OCI-LY1 (cell line): ENCODE measurements at regions not wholly inside any gene's neighbourhood (a gene's known extent, or its start where the extent isn't known, plus 50 kb on each side); places are given as distances from the start of the nearest gene placed in this dataset.

Experiments used
- EZH2 ChIP-seq: fragments of 200-600 bp; sonication (generic), shearing (Covaris generic); IDR thresholded peaks from 2 replicates; pipeline ENCODE4 v1.8.0; 2017; ENCODE audit warnings: borderline replicate concordance, mixed run types, mild to moderate bottlenecking, antibody characterized with exemption, low read length, moderate library complexity, mixed read lengths
- TF ChIP-seq, protein P1 (sequence below): fragments of 200-600 bp; sonication (generic), shearing (Covaris generic); IDR thresholded peaks from 2 replicates; pipeline ENCODE4 v1.5.1; 2017; ENCODE audit warnings: mild to moderate bottlenecking, antibody characterized with exemption, low read length, moderate library complexity, mixed read lengths

DNA sequence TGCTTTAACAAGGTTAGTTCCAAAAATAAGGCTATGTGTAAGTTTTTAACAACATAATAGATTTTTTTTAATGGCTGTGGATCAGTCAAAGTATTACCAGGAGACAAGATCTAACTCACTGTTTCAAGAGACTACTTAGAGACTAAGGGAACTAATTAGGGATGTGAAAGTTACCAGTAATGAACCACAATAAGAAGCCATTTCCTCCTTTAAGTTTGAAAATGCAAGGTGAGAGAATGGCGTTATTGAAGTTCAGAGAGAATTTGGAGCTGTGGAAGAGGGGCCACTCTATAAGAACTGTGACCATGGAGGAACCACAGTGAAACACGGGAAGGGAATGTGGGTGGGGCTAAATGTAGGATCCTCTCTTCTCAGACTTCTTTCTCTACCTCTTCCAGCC is 624.2 kb downstream of the GLUD2 start:
- TF ChIP-seq, protein P1, sequence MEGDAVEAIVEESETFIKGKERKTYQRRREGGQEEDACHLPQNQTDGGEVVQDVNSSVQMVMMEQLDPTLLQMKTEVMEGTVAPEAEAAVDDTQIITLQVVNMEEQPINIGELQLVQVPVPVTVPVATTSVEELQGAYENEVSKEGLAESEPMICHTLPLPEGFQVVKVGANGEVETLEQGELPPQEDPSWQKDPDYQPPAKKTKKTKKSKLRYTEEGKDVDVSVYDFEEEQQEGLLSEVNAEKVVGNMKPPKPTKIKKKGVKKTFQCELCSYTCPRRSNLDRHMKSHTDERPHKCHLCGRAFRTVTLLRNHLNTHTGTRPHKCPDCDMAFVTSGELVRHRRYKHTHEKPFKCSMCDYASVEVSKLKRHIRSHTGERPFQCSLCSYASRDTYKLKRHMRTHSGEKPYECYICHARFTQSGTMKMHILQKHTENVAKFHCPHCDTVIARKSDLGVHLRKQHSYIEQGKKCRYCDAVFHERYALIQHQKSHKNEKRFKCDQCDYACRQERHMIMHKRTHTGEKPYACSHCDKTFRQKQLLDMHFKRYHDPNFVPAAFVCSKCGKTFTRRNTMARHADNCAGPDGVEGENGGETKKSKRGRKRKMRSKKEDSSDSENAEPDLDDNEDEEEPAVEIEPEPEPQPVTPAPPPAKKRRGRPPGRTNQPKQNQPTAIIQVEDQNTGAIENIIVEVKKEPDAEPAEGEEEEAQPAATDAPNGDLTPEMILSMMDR, result no peak
- TF ChIP-seq EZH2, result no peak
